ENCODE measurements at regions not wholly inside any gene's neighbourhood (a gene's known extent, or its start where the extent isn't known, plus 50 kb on each side); places are given as distances from the start of the nearest gene placed in this dataset.

GRCh38 chr2:2409481-2409880, 78.4 kb upstream of the MYT1L start:
- TF ChIP-seq GABPA (IDR thresholded peaks at IDR 0.05; ENCODE audit: low read depth), result no peak
- TF ChIP-seq CTCF (IDR thresholded peaks at IDR 0.05), result no peak
- no peak for TF ChIP-seq USF2 (IDR thresholded peaks at IDR 0.05; ENCODE audit: borderline replicate concordance, low read depth, low read length)
- TF ChIP-seq REST (IDR thresholded peaks at IDR 0.05; ENCODE audit: low read depth, low read length), result no peak
- no peak for TF ChIP-seq SMC3 (IDR thresholded peaks at IDR 0.05; ENCODE audit: low read depth, low read length)
- TF ChIP-seq USF1 (IDR thresholded peaks at IDR 0.05; ENCODE audit: borderline replicate concordance, low read depth), result no peak
- no peak for TF ChIP-seq EP300 (IDR thresholded peaks at IDR 0.05; ENCODE audit: borderline replicate concordance in 1 of 2, low read depth in 1 of 2, low read length in 1 of 2)
- TF ChIP-seq POLR2AphosphoS5 (IDR thresholded peaks at IDR 0.05; ENCODE audit: low read depth, low read length), result no peak
